T-cell (primary cell): ENCODE measurements at regions not wholly inside any gene's neighbourhood (a gene's known extent, or its start where the extent isn't known, plus 50 kb on each side); places are given as distances from the start of the nearest gene placed in this dataset.

Experiments used
- ATAC-seq, 4 experiments: fragments of 200-7000 bp in 3 of 4; fragments of 150-1000 bp in 1 of 4; cut with Tn5 transposase; replicated peaks in 1 of 4; 1 replicate in 3 of 4; 2 replicates in 1 of 4; pipeline ENCODE4 v1.10.0; 2021; ENCODE audit warnings: moderate library complexity in 3 of 4, mild to moderate bottlenecking in 2 of 4, moderate number of reproducible peaks in 1 of 4
- CTCF ChIA-PET, 2 donors: fragments of 300-600 bp; sonication (Branson Sonifier 250); formaldehyde crosslinking; loops; one replicate each; lab custom pipeline; 2022; ENCODE audit warnings: antibody characterized with exemption in 2 of 2; lab: Charles Lee
- POLR2A ChIA-PET, 2 donors: fragments of 300-600 bp; sonication (Branson Sonifier 250); formaldehyde crosslinking; loops; one replicate each; lab custom pipeline; 2022; ENCODE audit warnings: antibody characterized with exemption in 2 of 2; lab: Charles Lee
- DNase-seq, 35 experiments: peaks; one replicate each; pipeline versions ENCODE4 v3.0.0 to v3.0.0-alpha.2; 2013 to 2023
- H3K27ac ChIP-seq: one replicate; pipeline ENCODE4 v1.5.1; 2013; ENCODE audit warnings: low read length
- H3K27me3 ChIP-seq, 2 experiments: replicated peaks in 1 of 2; 1 replicate in 1 of 2; 2 replicates in 1 of 2; pipeline versions ENCODE4 v1.6.1 to v1.7.0; 2013; ENCODE audit warnings: low read length in 1 of 2, mixed read lengths in 1 of 2; ENCODE audit not compliant: control insufficient read depth in 2 of 2, insufficient read depth in 2 of 2; ENCODE audit errors: extremely low read depth in 1 of 2
- H3K36me3 ChIP-seq, 2 donors: 1 replicate in 1 of 2; 2 replicates in 1 of 2; pipeline versions ENCODE4 v1.6.1 to v1.7.0; 2013; ENCODE audit warnings: low read length in 1 of 2; ENCODE audit not compliant: control insufficient read depth in 2 of 2, insufficient read depth in 1 of 2; ENCODE audit errors: extremely low read depth in 1 of 2
- H3K4me1 ChIP-seq, 2 experiments: 1 replicate in 1 of 2; 2 replicates in 1 of 2; pipeline versions ENCODE4 v1.6.1 to v1.7.0; 2013; ENCODE audit warnings: low read length in 2 of 2, mixed read lengths in 1 of 2; ENCODE audit not compliant: insufficient read depth in 2 of 2, control insufficient read depth in 1 of 2; ENCODE audit errors: extremely low read depth in 1 of 2
- H3K4me3 ChIP-seq, 2 donors: 1 replicate in 1 of 2; 2 replicates in 1 of 2; pipeline versions ENCODE4 v1.5.1 to v1.7.0; 2013; ENCODE audit warnings: mild to moderate bottlenecking in 2 of 2, low read length in 1 of 2, moderate library complexity in 1 of 2; ENCODE audit not compliant: control insufficient read depth in 1 of 2; ENCODE audit errors: extremely low read depth in 1 of 2
- H3K9me3 ChIP-seq: 2 replicates; pipeline ENCODE4 v1.7.0; 2013
- H3K27ac Mint-ChIP-seq, 2 donors: one replicate each; pipeline ENCODE4 v1.8.0; 2020 to 2021; ENCODE audit warnings: mild to moderate bottlenecking in 2 of 2, mixed read lengths in 2 of 2
- H3K27me3 Mint-ChIP-seq, 2 donors: one replicate each; pipeline ENCODE4 v1.8.0; 2021 to 2022; ENCODE audit warnings: mixed read lengths in 2 of 2
- H3K36me3 Mint-ChIP-seq: one replicate; pipeline ENCODE4 v1.8.0; 2021; ENCODE audit warnings: mixed read lengths
- H3K4me1 Mint-ChIP-seq, 3 donors: one replicate each; pipeline ENCODE4 v1.8.0; 2020 to 2022; ENCODE audit warnings: mixed read lengths in 3 of 3, mild to moderate bottlenecking in 1 of 3
- H3K4me3 Mint-ChIP-seq, 3 donors: one replicate each; pipeline ENCODE4 v1.8.0; 2020 to 2022; ENCODE audit warnings: mild to moderate bottlenecking in 3 of 3, mixed read lengths in 3 of 3, moderate library complexity in 3 of 3
- H3K9me3 Mint-ChIP-seq, 3 donors: one replicate each; pipeline ENCODE4 v1.8.0; 2020 to 2022; ENCODE audit warnings: mixed read lengths in 3 of 3
- WGBS: methylation state at CpG from one replicate; pipeline ENCODE4 v1.1.5; 2013; ENCODE audit warnings: missing lambda C conversion rate; ENCODE audit not compliant: insufficient coverage; 5-methylcytosine and 5-hydroxymethylcytosine counted together

GRCh38 chr16:79658301-79659033, 57.9 kb upstream of the MAF start:
- Mint-ChIP-seq H3K4me1 (no peaks in the 10 kb centered on the region), H3K27me3 (peaks cover 0 to 2% of the 10 kb centered on the region in 2 donors), H3K36me3 (no peaks in the 10 kb centered on the region), H3K4me3 (no peak overlapping the region), H3K9me3 (no peaks in the 10 kb centered on the region), H3K27ac (no peak overlapping the region)
- ATAC-seq (peak in 1 of 4 experiments; percentile 44), DNase-seq (no peak)
- ChIA-PET POLR2A (no interaction called here), CTCF (no interaction called here)
- H3K9me3 ChIP-seq = no peaks in the 10 kb centered on the region
- H3K4me1 ChIP-seq = no peaks in the 10 kb centered on the region
- no peak overlapping the region for H3K4me3 ChIP-seq
- WGBS = 84% methylated on average over 16 of the region's 22 CpGs
- no peaks in the 10 kb centered on the region for H3K36me3 ChIP-seq
- H3K27ac ChIP-seq = no peak overlapping the region
- H3K27me3 ChIP-seq = peaks cover 0 to 5% of the 10 kb centered on the region in 2 experiments

- Histone ChIP-seq H3K9me3 (no peaks in the 10 kb centered on the region), H3K36me3 (no peaks in the 10 kb centered on the region), H3K27me3 (peaks cover 0 to 5% of the 10 kb centered on the region in 2 experiments), H3K4me1 (no peaks in the 10 kb centered on the region), H3K4me3 (no peak overlapping the region), H3K27ac (no peak overlapping the region)
- Mint-ChIP-seq H3K4me1 (no peaks in the 10 kb centered on the region), H3K27me3 (peaks cover 4 to 8% of the 10 kb centered on the region in 2 donors), H3K27ac (no peak overlapping the region), H3K36me3 (no peaks in the 10 kb centered on the region), H3K9me3 (no peaks in the 10 kb centered on the region), H3K4me3 (no peak overlapping the region)
- DNase-seq (no peak), ATAC-seq (no peak)
- ChIA-PET CTCF (interaction anchor here in 1 of 2 donors (0.5 kb wide), 1 partner anchor 1396 kb away, joined by 5 read pairs; no protein-coding TSS in a partner anchor), POLR2A (no interaction called here)
- WGBS = 60% methylated on average over 1 of the region's 6 CpGs
Measured at GRCh38 chr16:79656553-79657115, 56.1 kb upstream of the MAF start.

GRCh38 chr16:79653373-79653891, 52.9 kb upstream of the MAF start:
- H3K9me3 Mint-ChIP-seq = no peaks in the 10 kb centered on the region
- no peak for DNase-seq
- Histone ChIP-seq H3K4me3 (no peak overlapping the region), H3K27me3 (peaks cover 0 to 5% of the 10 kb centered on the region in 2 experiments), H3K9me3 (no peaks in the 10 kb centered on the region), H3K36me3 (no peaks in the 10 kb centered on the region), H3K27ac (no peak overlapping the region), H3K4me1 (no peaks in the 10 kb centered on the region)
- ChIA-PET POLR2A (no interaction called here), CTCF (no interaction called here)
- WGBS = no CpG with 5 or more reads among the region's 6 CpGs
- H3K4me3 Mint-ChIP-seq = no peak overlapping the region
- no peaks in the 10 kb centered on the region for H3K4me1 Mint-ChIP-seq
- H3K27ac Mint-ChIP-seq = no peak overlapping the region
- peaks cover 8% of the 10 kb centered on the region in 2 donors for H3K27me3 Mint-ChIP-seq
- H3K36me3 Mint-ChIP-seq = no peaks in the 10 kb centered on the region
- no peak for ATAC-seq

GRCh38 chr16:79651363-79651762, 50.8 kb upstream of the MAF start:
- H3K36me3 ChIP-seq = no peaks in the 10 kb centered on the region
- Mint-ChIP-seq H3K9me3 (no peaks in the 10 kb centered on the region), H3K4me1 (no peaks in the 10 kb centered on the region), H3K4me3 (no peak overlapping the region), H3K27ac (no peak overlapping the region), H3K27me3 (peaks cover 5 to 8% of the 10 kb centered on the region in 2 donors), H3K36me3 (no peaks in the 10 kb centered on the region)
- DNase-seq (no peak), ATAC-seq (no peak)
- ChIA-PET POLR2A (interaction anchor here (0.5 to 0.7 kb wide), 2 partner anchors 146 to 415 kb away, joined by 3 to 4 read pairs; no protein-coding TSS in a partner anchor), CTCF (interaction anchor here in 1 of 2 donors (0.6 kb wide), 1 partner anchor 625 kb away, joined by 7 read pairs; no protein-coding TSS in a partner anchor)
- H3K9me3 ChIP-seq = no peaks in the 10 kb centered on the region
- H3K27me3 ChIP-seq = no peaks in the 10 kb centered on the region
- H3K4me1 ChIP-seq = no peaks in the 10 kb centered on the region
- no peak overlapping the region for H3K4me3 ChIP-seq
- no peak overlapping the region for H3K27ac ChIP-seq
- 95% methylated on average over 7 of the region's 7 CpGs for WGBS
